ENCODE measurements at regions not wholly inside any gene's neighbourhood (a gene's known extent, or its start where the extent isn't known, plus 50 kb on each side); places are given as distances from the start of the nearest gene placed in this dataset.

GRCh38 chr10:33459602-33460001 is 125.1 kb upstream of the NRP1 start:
- H3K79me2 ChIP-seq (ENCODE audit: insufficient read depth, low read length): no peaks in the 10 kb centered on the region
- H3K27me3 ChIP-seq (ENCODE audit: insufficient read depth, low read length): no peaks in the 10 kb centered on the region
- no peaks in the 10 kb centered on the region for H3K36me3 ChIP-seq (ENCODE audit: insufficient read depth, low read length)
- H3K9me3 ChIP-seq (ENCODE audit: low read length): no peaks in the 10 kb centered on the region
- no peak overlapping the region for H3K4me3 ChIP-seq (ENCODE audit: low read depth, low read length, poor library complexity, severe bottlenecking)
- H3K9me2 ChIP-seq (ENCODE audit: low read depth, low read length): no peaks in the 10 kb centered on the region
- no peaks in the 10 kb centered on the region for H4K20me1 ChIP-seq (ENCODE audit: insufficient read depth, low read length)
- no peaks in the 10 kb centered on the region for H3F3A ChIP-seq (ENCODE audit: insufficient read depth, low read length)
- no peaks in the 10 kb centered on the region for H3K4me1 ChIP-seq (ENCODE audit: insufficient read depth, low read length, severe bottlenecking)
- no peak overlapping the region for H3K4me2 ChIP-seq (ENCODE audit: low read length)
- no peak overlapping the region for H3K9ac ChIP-seq (ENCODE audit: low read length)
- H2AFZ ChIP-seq (ENCODE audit: low read length): no peak overlapping the region
- no peak overlapping the region for H3K27ac ChIP-seq (ENCODE audit: low read depth, low read length, poor library complexity, severe bottlenecking)
- no peak for TF ChIP-seq EZH2 (IDR thresholded peaks at IDR 0.05; ENCODE audit: borderline replicate concordance, low read length)

- Histone ChIP-seq H3K36me3 (ENCODE audit: insufficient read depth, low read length) (no peaks in the 10 kb centered on the region), H3K4me1 (ENCODE audit: insufficient read depth, low read length, severe bottlenecking) (no peaks in the 10 kb centered on the region), H3K9me2 (ENCODE audit: low read depth, low read length) (no peaks in the 10 kb centered on the region), H3K4me2 (ENCODE audit: low read length) (no peak overlapping the region), H3K79me2 (ENCODE audit: insufficient read depth, low read length) (no peaks in the 10 kb centered on the region), H3K4me3 (ENCODE audit: low read depth, low read length, poor library complexity, severe bottlenecking) (no peak overlapping the region), H3K27ac (ENCODE audit: low read depth, low read length, poor library complexity, severe bottlenecking) (no peak overlapping the region), H3K9me3 (ENCODE audit: low read length) (no peaks in the 10 kb centered on the region), H3K27me3 (ENCODE audit: insufficient read depth, low read length) (no peaks in the 10 kb centered on the region), H3K9ac (ENCODE audit: low read length) (no peak overlapping the region), H3F3A (ENCODE audit: insufficient read depth, low read length) (no peaks in the 10 kb centered on the region), H4K20me1 (ENCODE audit: insufficient read depth, low read length) (no peaks in the 10 kb centered on the region), H2AFZ (ENCODE audit: low read length) (no peak overlapping the region)
- TF ChIP-seq CTCF (IDR thresholded peaks at IDR 0.05; ENCODE audit: low read length) (no peak), EZH2 (IDR thresholded peaks at IDR 0.05; ENCODE audit: borderline replicate concordance, low read length) (no peak)
Measured at GRCh38 chr10:33455029-33455428, 120.6 kb upstream of the NRP1 start.

GRCh38 chr10:33454554-33454953 is 120.1 kb upstream of the NRP1 start:
- TF ChIP-seq CTCF (IDR thresholded peaks at IDR 0.05; ENCODE audit: low read length): no peak
- TF ChIP-seq EZH2 (IDR thresholded peaks at IDR 0.05; ENCODE audit: borderline replicate concordance, low read length): no peak
- no peaks in the 10 kb centered on the region for H3K27me3 ChIP-seq (ENCODE audit: insufficient read depth, low read length)
- no peaks in the 10 kb centered on the region for H3K9me2 ChIP-seq (ENCODE audit: low read depth, low read length)
- no peaks in the 10 kb centered on the region for H3K9me3 ChIP-seq (ENCODE audit: low read length)
- no peaks in the 10 kb centered on the region for H3K36me3 ChIP-seq (ENCODE audit: insufficient read depth, low read length)
- no peaks in the 10 kb centered on the region for H3K79me2 ChIP-seq (ENCODE audit: insufficient read depth, low read length)
- no peak overlapping the region for H3K4me3 ChIP-seq (ENCODE audit: low read depth, low read length, poor library complexity, severe bottlenecking)
- no peak overlapping the region for H3K9ac ChIP-seq (ENCODE audit: low read length)
- no peaks in the 10 kb centered on the region for H3K4me1 ChIP-seq (ENCODE audit: insufficient read depth, low read length, severe bottlenecking)
- no peak overlapping the region for H3K4me2 ChIP-seq (ENCODE audit: low read length)
- H3F3A ChIP-seq (ENCODE audit: insufficient read depth, low read length): no peaks in the 10 kb centered on the region
- no peaks in the 10 kb centered on the region for H4K20me1 ChIP-seq (ENCODE audit: insufficient read depth, low read length)
- no peak overlapping the region for H3K27ac ChIP-seq (ENCODE audit: low read depth, low read length, poor library complexity, severe bottlenecking)
- no peak overlapping the region for H2AFZ ChIP-seq (ENCODE audit: low read length)

All from OCI-LY1 (cell line).